ENCODE measurements at regions not wholly inside any gene's neighbourhood (a gene's known extent, or its start where the extent isn't known, plus 50 kb on each side); places are given as distances from the start of the nearest gene placed in this dataset.

DNA sequence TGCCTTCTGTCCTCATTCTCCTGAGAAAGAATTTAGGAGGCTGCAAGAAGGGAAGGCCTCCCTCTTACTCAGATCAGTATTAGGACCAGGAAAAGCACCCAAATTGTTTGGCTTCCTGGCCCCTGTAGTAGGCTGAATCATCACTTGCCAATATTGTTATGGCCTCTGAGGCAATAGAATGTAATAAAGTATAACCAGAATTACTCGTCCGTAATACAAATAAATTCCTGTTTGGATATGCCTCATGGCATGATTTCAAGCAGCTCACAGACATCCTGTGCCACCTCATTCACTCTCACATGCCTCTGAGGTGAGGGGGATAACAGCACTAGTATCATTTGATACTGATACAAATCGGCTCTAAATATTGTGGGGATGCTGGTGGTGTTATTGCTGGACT lies 427.3 kb downstream of the ISL1 start:
- Histone ChIP-seq H2BK20ac (ENCODE audit: low read depth, low read length) (no peak overlapping the region), H3K14ac (replicated peaks; ENCODE audit: low read depth, low read length) (no peak overlapping the region), H3K4me3 (ENCODE audit: insufficient read depth, low read depth, low read length) (no peak overlapping the region), H2BK15ac (ENCODE audit: low read depth, low read length) (no peak overlapping the region), H2AK9ac (replicated peaks; ENCODE audit: low read depth, low read length, poor library complexity) (no peak overlapping the region), H3K18ac (ENCODE audit: low read depth, low read length) (no peak overlapping the region), H2BK120ac (ENCODE audit: low read depth, low read length) (no peak overlapping the region), H4K8ac (ENCODE audit: low read depth in 2 of 2, low read length in 2 of 2) (no peak overlapping the region), H3K27ac (ENCODE audit: insufficient read depth, low read length) (no peak overlapping the region), H3K23ac (ENCODE audit: low read depth, low read length) (no peak overlapping the region), H3K79me1 (ENCODE audit: low read depth in 1 of 2, low read length in 2 of 2) (no peaks in the 10 kb centered on the region), H3K27me3 (ENCODE audit: control insufficient read depth, insufficient read depth, low read length) (no peaks in the 10 kb centered on the region), H3K9ac (ENCODE audit: low read depth, low read length) (no peak overlapping the region), H4K20me1 (ENCODE audit: insufficient read depth, low read length) (no peaks in the 10 kb centered on the region), H2AK5ac (ENCODE audit: low read depth, low read length) (no peak overlapping the region), H2AFZ (replicated peaks; ENCODE audit: low read length, poor library complexity) (no peak overlapping the region), H3K4me2 (ENCODE audit: low read depth, low read length) (no peak overlapping the region), H3K56ac (ENCODE audit: extremely low read depth, insufficient read depth, low read length) (no peak overlapping the region), H3K9me1 (ENCODE audit: insufficient read depth, low read length) (no peaks in the 10 kb centered on the region), H3K9me3 (ENCODE audit: control insufficient read depth, insufficient read depth, low read length) (peaks cover 2% of the 10 kb centered on the region; the same call in 1 of the 2 replicates), H4K5ac (ENCODE audit: low read depth, low read length) (no peak overlapping the region), H3K4ac (ENCODE audit: low read depth, low read length) (no peak overlapping the region), H3K4me1 (ENCODE audit: control insufficient read depth, insufficient read depth, low read length) (no peaks in the 10 kb centered on the region), H3K36me3 (ENCODE audit: control insufficient read depth, insufficient read depth, low read length) (no peaks in the 10 kb centered on the region), H4K91ac (ENCODE audit: insufficient read depth, low read depth, low read length) (no peak overlapping the region), H2BK5ac (ENCODE audit: low read depth, low read length, poor library complexity, severe bottlenecking) (no peak overlapping the region)
- DNase-seq (no peak), ATAC-seq (ENCODE audit: low read depth) (no peak)
- in situ Hi-C loops (cut with MboI; ENCODE audit: low sequenced_read_pairs): no loop called here
- dilution Hi-C loops (cut with HindIII; ENCODE audit: low sequenced_read_pairs, unreplicated experiment): no loop called here
- intact Hi-C loops (cut with micrococcal nuclease): no loop called here
- no CpG with 5 or more reads among the region's 3 CpGs for WGBS, 2 experiments (ENCODE audit: extremely low coverage in 2 of 2, insufficient read length in 1 of 2)
- ChIA-PET CTCF (no interaction called here), POLR2A (ENCODE audit: unreplicated experiment) (no interaction called here)
- TF ChIP-seq MXI1 (IDR thresholded peaks at IDR 0.05; ENCODE audit: borderline replicate concordance, low read depth, low read length) (no peak), NFE2L2 (IDR thresholded peaks at IDR 0.05; ENCODE audit: low read depth, low read length) (no peak), MAZ (IDR thresholded peaks at IDR 0.05; ENCODE audit: borderline replicate concordance, low read depth, low read length) (no peak), POLR2A (IDR thresholded peaks at IDR 0.05; ENCODE audit: low read depth, low read length) (no peak)
- BruUV-seq (replicated peaks): no TSS peak

Data from IMR-90 (cell line).